Loucy (cell line): ENCODE measurements at regions not wholly inside any gene's neighbourhood (a gene's known extent, or its start where the extent isn't known, plus 50 kb on each side); places are given as distances from the start of the nearest gene placed in this dataset.

Experiments
- H2AFZ ChIP-seq: fragments of 200-600 bp; sonication (generic); 2 replicates; pipeline ENCODE4 v1.6.0; 2016; ENCODE audit warnings: antibody characterized with exemption, mild to moderate bottlenecking, low read length, moderate library complexity
- H3F3A ChIP-seq: fragments of 200-600 bp; 2 replicates; pipeline ENCODE4 v1.6.0; 2016; ENCODE audit warnings: antibody characterized with exemption, low read depth, mild to moderate bottlenecking
- H3K27me3 ChIP-seq: fragments of 200-600 bp; sonication (generic); 2 replicates; pipeline ENCODE4 v1.6.1; 2014; ENCODE audit warnings: low read length, mild to moderate bottlenecking; ENCODE audit not compliant: insufficient read depth, poor library complexity, severe bottlenecking
- H3K36me3 ChIP-seq: fragments of 200-600 bp; sonication (generic); 2 replicates; pipeline ENCODE4 v1.6.1; 2016; ENCODE audit warnings: low read length; ENCODE audit not compliant: insufficient read depth
- H3K4me1 ChIP-seq: fragments of 200-600 bp; sonication (generic); 2 replicates; pipeline ENCODE4 v1.5.1; 2014; ENCODE audit warnings: low read length, mild to moderate bottlenecking; ENCODE audit not compliant: insufficient read depth, poor library complexity, severe bottlenecking
- H3K4me2 ChIP-seq: fragments of 200-600 bp; sonication (generic); 2 replicates; pipeline ENCODE4 v1.6.0; 2014; ENCODE audit warnings: antibody characterized with exemption, low read length, low read depth, mild to moderate bottlenecking; ENCODE audit not compliant: poor library complexity, severe bottlenecking
- H3K4me3 ChIP-seq: fragments of 200-600 bp; sonication (generic); 2 replicates; pipeline ENCODE4 v1.5.1; 2014; ENCODE audit warnings: low read length, mild to moderate bottlenecking, mixed read lengths; ENCODE audit not compliant: poor library complexity, severe bottlenecking
- H3K79me2 ChIP-seq: fragments of 200-600 bp; sonication (generic); 2 replicates; pipeline ENCODE4 v1.6.1; 2014; ENCODE audit warnings: low read length; ENCODE audit not compliant: insufficient read depth
- H3K9ac ChIP-seq: fragments of 200-600 bp; sonication (generic); 2 replicates; pipeline ENCODE4 v1.6.0; 2014; ENCODE audit warnings: mild to moderate bottlenecking, low read depth, low read length, moderate library complexity; ENCODE audit not compliant: poor library complexity, severe bottlenecking
- H3K9me2 ChIP-seq: fragments of 200-600 bp; sonication (generic); replicated peaks from 2 replicates; pipeline ENCODE4 v1.6.1; 2016; ENCODE audit warnings: low read depth, low read length, mixed read lengths
- H3K9me3 ChIP-seq: fragments of 200-600 bp; sonication (generic); 2 replicates; pipeline ENCODE4 v1.6.1; 2014; ENCODE audit warnings: mild to moderate bottlenecking, antibody characterized with exemption, low read length, low read depth; ENCODE audit not compliant: insufficient read depth
- H4K20me1 ChIP-seq: fragments of 200-600 bp; sonication (generic); 2 replicates; pipeline ENCODE4 v1.6.0; 2014; ENCODE audit warnings: antibody characterized with exemption, low read length, mild to moderate bottlenecking; ENCODE audit not compliant: insufficient read depth, poor library complexity, severe bottlenecking
- EZH2phosphoT487 ChIP-seq: fragments of 200-600 bp; IDR thresholded peaks from 2 replicates; pipeline ENCODE4 v1.6.1; 2018; ENCODE audit warnings: antibody characterized with exemption, mild to moderate bottlenecking, moderate library complexity, borderline replicate concordance
- TF ChIP-seq, protein P1 (sequence below): fragments of 200-600 bp; sonication (generic); conservative IDR thresholded peaks from 2 replicates; pipeline ENCODE4 v1.5.1; 2014; ENCODE audit warnings: mild to moderate bottlenecking, antibody characterized with exemption, low read length

DNA sequence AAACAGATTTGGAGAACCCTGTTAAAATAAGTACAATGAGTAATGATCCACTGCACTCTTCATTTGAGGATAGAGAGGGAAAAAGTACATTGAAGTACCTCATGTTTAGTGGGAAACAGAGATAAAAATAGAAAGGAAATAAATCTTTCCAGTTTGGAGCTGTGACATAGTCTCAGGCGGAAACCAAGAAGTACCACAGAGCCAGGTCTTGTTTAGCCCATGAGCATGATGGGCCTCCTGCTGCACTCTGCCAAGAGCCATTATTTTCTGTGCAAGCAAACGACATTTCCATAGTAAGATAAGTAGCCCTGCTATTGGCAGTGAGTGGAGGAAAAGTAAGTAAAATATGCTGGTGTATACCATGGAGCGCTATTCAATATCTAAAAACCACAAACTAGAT, 796.1 kb downstream of the TBL1XR1 start:
- H4K20me1 ChIP-seq = no peaks in the 10 kb centered on the region
- H3F3A ChIP-seq = no peaks in the 10 kb centered on the region
- no peak overlapping the region for H3K4me3 ChIP-seq
- H3K9ac ChIP-seq = no peak overlapping the region
- H3K9me2 ChIP-seq = no peaks in the 10 kb centered on the region
- TF ChIP-seq EZH2phosphoT487 = no peak
- TF ChIP-seq, protein P1, sequence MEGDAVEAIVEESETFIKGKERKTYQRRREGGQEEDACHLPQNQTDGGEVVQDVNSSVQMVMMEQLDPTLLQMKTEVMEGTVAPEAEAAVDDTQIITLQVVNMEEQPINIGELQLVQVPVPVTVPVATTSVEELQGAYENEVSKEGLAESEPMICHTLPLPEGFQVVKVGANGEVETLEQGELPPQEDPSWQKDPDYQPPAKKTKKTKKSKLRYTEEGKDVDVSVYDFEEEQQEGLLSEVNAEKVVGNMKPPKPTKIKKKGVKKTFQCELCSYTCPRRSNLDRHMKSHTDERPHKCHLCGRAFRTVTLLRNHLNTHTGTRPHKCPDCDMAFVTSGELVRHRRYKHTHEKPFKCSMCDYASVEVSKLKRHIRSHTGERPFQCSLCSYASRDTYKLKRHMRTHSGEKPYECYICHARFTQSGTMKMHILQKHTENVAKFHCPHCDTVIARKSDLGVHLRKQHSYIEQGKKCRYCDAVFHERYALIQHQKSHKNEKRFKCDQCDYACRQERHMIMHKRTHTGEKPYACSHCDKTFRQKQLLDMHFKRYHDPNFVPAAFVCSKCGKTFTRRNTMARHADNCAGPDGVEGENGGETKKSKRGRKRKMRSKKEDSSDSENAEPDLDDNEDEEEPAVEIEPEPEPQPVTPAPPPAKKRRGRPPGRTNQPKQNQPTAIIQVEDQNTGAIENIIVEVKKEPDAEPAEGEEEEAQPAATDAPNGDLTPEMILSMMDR = no peak
- no peak overlapping the region for H2AFZ ChIP-seq
- no peak overlapping the region for H3K4me2 ChIP-seq
- H3K36me3 ChIP-seq = no peaks in the 10 kb centered on the region
- no peaks in the 10 kb centered on the region for H3K79me2 ChIP-seq
- no peaks in the 10 kb centered on the region for H3K4me1 ChIP-seq
- no peaks in the 10 kb centered on the region for H3K9me3 ChIP-seq
- no peaks in the 10 kb centered on the region for H3K27me3 ChIP-seq

DNA sequence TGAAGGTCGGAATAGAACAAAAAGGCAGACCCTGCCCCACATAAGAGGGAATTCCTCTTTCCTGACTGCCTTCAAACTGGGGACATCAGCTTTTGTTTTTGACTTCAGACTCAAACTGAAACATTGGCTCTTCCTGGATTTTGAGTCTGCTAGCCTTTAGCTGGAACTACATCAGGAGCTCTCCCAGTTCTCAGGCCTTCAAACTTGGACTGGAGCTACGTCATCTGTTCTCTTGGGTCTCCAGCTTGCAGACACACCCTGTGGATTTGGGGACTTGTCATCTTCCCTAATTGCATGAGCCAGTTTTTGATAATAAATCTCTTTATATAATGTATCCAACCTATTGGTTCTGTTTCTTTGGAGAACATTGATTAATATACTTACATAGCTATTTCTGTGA, 798.1 kb downstream of the TBL1XR1 start:
- no peaks in the 10 kb centered on the region for H3K9me3 ChIP-seq
- no peak overlapping the region for H2AFZ ChIP-seq
- no peak overlapping the region for H3K9ac ChIP-seq
- H3K79me2 ChIP-seq = no peaks in the 10 kb centered on the region
- no peaks in the 10 kb centered on the region for H3K27me3 ChIP-seq
- H3F3A ChIP-seq = no peaks in the 10 kb centered on the region
- no peaks in the 10 kb centered on the region for H3K4me1 ChIP-seq
- no peaks in the 10 kb centered on the region for H3K36me3 ChIP-seq
- H3K9me2 ChIP-seq = no peaks in the 10 kb centered on the region
- H3K4me2 ChIP-seq = no peak overlapping the region
- TF ChIP-seq, protein P1 = no peak
- no peak for TF ChIP-seq EZH2phosphoT487
- no peaks in the 10 kb centered on the region for H4K20me1 ChIP-seq
- no peak overlapping the region for H3K4me3 ChIP-seq

DNA sequence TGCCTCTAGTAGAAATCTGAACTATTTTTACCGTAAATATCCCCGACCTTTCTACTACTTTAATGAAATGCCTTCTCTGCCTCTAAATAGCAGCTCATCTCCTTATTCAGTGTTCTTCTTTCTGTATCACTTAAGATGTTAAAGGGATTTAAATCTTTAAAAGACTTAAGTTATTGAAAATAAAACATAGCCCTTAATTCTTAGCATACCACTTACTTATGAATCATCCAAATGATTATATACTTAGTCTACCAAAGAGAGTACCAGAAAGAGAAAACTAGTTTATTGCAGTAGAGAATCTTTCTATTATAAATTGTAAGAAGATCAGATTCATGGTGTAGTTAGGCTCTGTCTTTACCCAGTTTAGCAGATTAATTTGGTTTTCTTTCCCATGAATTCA, 802.0 kb downstream of the TBL1XR1 start:
- no peak overlapping the region for H2AFZ ChIP-seq
- no peaks in the 10 kb centered on the region for H3K27me3 ChIP-seq
- no peak overlapping the region for H3K4me3 ChIP-seq
- TF ChIP-seq, protein P1 = no peak
- no peak for TF ChIP-seq EZH2phosphoT487
- no peaks in the 10 kb centered on the region for H3K36me3 ChIP-seq
- no peaks in the 10 kb centered on the region for H3K9me3 ChIP-seq
- no peak overlapping the region for H3K9ac ChIP-seq
- no peaks in the 10 kb centered on the region for H3K9me2 ChIP-seq
- H3K4me1 ChIP-seq = no peaks in the 10 kb centered on the region
- no peaks in the 10 kb centered on the region for H3K79me2 ChIP-seq
- no peak overlapping the region for H3K4me2 ChIP-seq
- no peaks in the 10 kb centered on the region for H3F3A ChIP-seq
- no peaks in the 10 kb centered on the region for H4K20me1 ChIP-seq
